NCI-H774 (cell line): ENCODE measurements at regions not wholly inside any gene's neighbourhood (a gene's known extent, or its start where the extent isn't known, plus 50 kb on each side); places are given as distances from the start of the nearest gene placed in this dataset.

Source experiments
- DNase-seq: peaks from one replicate; lab custom pipeline; 2025; lab: John Stamatoyannopoulos, UW

- no peak for DNase-seq
Measured at GRCh38 chr6:47149554-47149953, 107.4 kb upstream of the ADGRF1 start.

GRCh38 chr6:47149066-47149465 is 106.9 kb upstream of the ADGRF1 start:
- no peak for DNase-seq

- no peak for DNase-seq
Measured at GRCh38 chr6:47147836-47148344, 105.8 kb upstream of the ADGRF1 start.

- peak; percentile 6 for DNase-seq
Measured at GRCh38 chr6:47147175-47147727, 105.1 kb upstream of the ADGRF1 start.

- DNase-seq, result no peak
Measured at GRCh38 chr6:47146431-47147174, 104.5 kb upstream of the ADGRF1 start.

GRCh38 chr6:47145212-47145611 is 103.1 kb upstream of the ADGRF1 start:
- no peak for DNase-seq

- no peak for DNase-seq
Measured at GRCh38 chr6:47144306-47144705, 102.2 kb upstream of the ADGRF1 start.

GRCh38 chr6:47141963-47142362 is 99.8 kb upstream of the ADGRF1 start:
- no peak for DNase-seq

GRCh38 chr6:47141171-47141570 is 99.0 kb upstream of the ADGRF1 start:
- DNase-seq, result no peak

- DNase-seq, result no peak
Measured at GRCh38 chr6:47138046-47138445, 95.9 kb upstream of the ADGRF1 start.

- no peak for DNase-seq
Measured at GRCh38 chr6:47137073-47137472, 94.9 kb upstream of the ADGRF1 start.

- peak; percentile 40 for DNase-seq
Measured at GRCh38 chr6:47135772-47136171, 93.6 kb upstream of the ADGRF1 start.

- peak; percentile 84 for DNase-seq
Measured at GRCh38 chr6:47134476-47135189, 92.5 kb upstream of the ADGRF1 start.

- no peak for DNase-seq
Measured at GRCh38 chr6:47133230-47134000, 91.3 kb upstream of the ADGRF1 start.

- peak; percentile 43 for DNase-seq
Measured at GRCh38 chr6:47132724-47133123, 90.6 kb upstream of the ADGRF1 start.

GRCh38 chr6:47131773-47132172 is 89.6 kb upstream of the ADGRF1 start:
- DNase-seq, result no peak

GRCh38 chr6:47130086-47130485 is 88.0 kb upstream of the ADGRF1 start:
- no peak for DNase-seq

- DNase-seq, result no peak
Measured at GRCh38 chr6:47129129-47129528, 87.0 kb upstream of the ADGRF1 start.

GRCh38 chr6:47126647-47127391 is 84.7 kb upstream of the ADGRF1 start:
- no peak for DNase-seq

GRCh38 chr6:47118611-47119010 is 76.5 kb upstream of the ADGRF1 start:
- DNase-seq, result no peak

- no peak for DNase-seq
Measured at GRCh38 chr6:47117314-47117713, 75.2 kb upstream of the ADGRF1 start.

GRCh38 chr6:47116606-47117005 is 74.5 kb upstream of the ADGRF1 start:
- DNase-seq, result no peak
